ENCODE measurements at regions not wholly inside any gene's neighbourhood (a gene's known extent, or its start where the extent isn't known, plus 50 kb on each side); places are given as distances from the start of the nearest gene placed in this dataset.

GRCh38 chr6:14031516-14031915 is 86.1 kb upstream of the CD83 start:
- DNase-seq (ENCODE audit: low spot score): no peak

- peak; percentile 86 for DNase-seq (ENCODE audit: low spot score)
Measured at GRCh38 chr6:14035071-14035847, 82.3 kb upstream of the CD83 start.

- DNase-seq (ENCODE audit: low spot score): no peak
Measured at GRCh38 chr6:14035874-14036273, 81.7 kb upstream of the CD83 start.

GRCh38 chr6:14036911-14037310 is 80.7 kb upstream of the CD83 start:
- no peak for DNase-seq (ENCODE audit: low spot score)

GRCh38 chr6:14037402-14038277 is 79.9 kb upstream of the CD83 start:
- peak; percentile 69 for DNase-seq (ENCODE audit: low spot score)

- DNase-seq (ENCODE audit: low spot score): no peak
Measured at GRCh38 chr6:14038467-14039437, 78.8 kb upstream of the CD83 start.

- no peak for DNase-seq (ENCODE audit: low spot score)
Measured at GRCh38 chr6:14040042-14040441, 77.5 kb upstream of the CD83 start.

GRCh38 chr6:14046476-14047068 is 71.0 kb upstream of the CD83 start:
- peak; percentile 63 for DNase-seq (ENCODE audit: low spot score)

- no peak for DNase-seq (ENCODE audit: low spot score)
Measured at GRCh38 chr6:14047151-14047740, 70.3 kb upstream of the CD83 start.

- DNase-seq (ENCODE audit: low spot score): no peak
Measured at GRCh38 chr6:14048837-14049236, 68.7 kb upstream of the CD83 start.

- no peak for DNase-seq (ENCODE audit: low spot score)
Measured at GRCh38 chr6:14051355-14051754, 66.2 kb upstream of the CD83 start.

- peak; percentile 15 for DNase-seq (ENCODE audit: low spot score)
Measured at GRCh38 chr6:14053811-14054210, 63.8 kb upstream of the CD83 start.

GRCh38 chr6:14055541-14055940 is 62.0 kb upstream of the CD83 start:
- DNase-seq (ENCODE audit: low spot score): no peak

GRCh38 chr6:14058029-14058695 is 59.4 kb upstream of the CD83 start:
- no peak for DNase-seq (ENCODE audit: low spot score)

GRCh38 chr6:14058735-14059134 is 58.8 kb upstream of the CD83 start:
- DNase-seq (ENCODE audit: low spot score): no peak

- DNase-seq (ENCODE audit: low spot score): peak; percentile 25
Measured at GRCh38 chr6:14059791-14060436, 57.7 kb upstream of the CD83 start.

- DNase-seq (ENCODE audit: low spot score): no peak
Measured at GRCh38 chr6:14060971-14061370, 56.6 kb upstream of the CD83 start.

GRCh38 chr6:14061643-14062042 is 55.9 kb upstream of the CD83 start:
- DNase-seq (ENCODE audit: low spot score): no peak

GRCh38 chr6:14062345-14063029 is 55.1 kb upstream of the CD83 start:
- DNase-seq (ENCODE audit: low spot score): no peak

- DNase-seq (ENCODE audit: low spot score): no peak
Measured at GRCh38 chr6:14063756-14064155, 53.8 kb upstream of the CD83 start.
